B cell (primary cell): ENCODE measurements at regions not wholly inside any gene's neighbourhood (a gene's known extent, or its start where the extent isn't known, plus 50 kb on each side); places are given as distances from the start of the nearest gene placed in this dataset.

Experiments used
- EZH2 ChIP-seq: IDR thresholded peaks from 2 replicates; pipeline ENCODE4 v1.6.1; 2012; ENCODE audit warnings: borderline replicate concordance, low read depth, mild to moderate bottlenecking, moderate library complexity, low read length; ENCODE audit not compliant: insufficient read depth, poor library complexity, severe bottlenecking
- TF ChIP-seq, protein P1 (sequence below): fragments of 200-600 bp; IDR thresholded peaks from one replicate; pipeline ENCODE4 v1.8.0; 2022; ENCODE audit warnings: antibody characterized with exemption, mild to moderate bottlenecking

GRCh38 chr15:29204369-29204755, 65.3 kb downstream of the NSMCE3 start:
- TF ChIP-seq, protein P1, sequence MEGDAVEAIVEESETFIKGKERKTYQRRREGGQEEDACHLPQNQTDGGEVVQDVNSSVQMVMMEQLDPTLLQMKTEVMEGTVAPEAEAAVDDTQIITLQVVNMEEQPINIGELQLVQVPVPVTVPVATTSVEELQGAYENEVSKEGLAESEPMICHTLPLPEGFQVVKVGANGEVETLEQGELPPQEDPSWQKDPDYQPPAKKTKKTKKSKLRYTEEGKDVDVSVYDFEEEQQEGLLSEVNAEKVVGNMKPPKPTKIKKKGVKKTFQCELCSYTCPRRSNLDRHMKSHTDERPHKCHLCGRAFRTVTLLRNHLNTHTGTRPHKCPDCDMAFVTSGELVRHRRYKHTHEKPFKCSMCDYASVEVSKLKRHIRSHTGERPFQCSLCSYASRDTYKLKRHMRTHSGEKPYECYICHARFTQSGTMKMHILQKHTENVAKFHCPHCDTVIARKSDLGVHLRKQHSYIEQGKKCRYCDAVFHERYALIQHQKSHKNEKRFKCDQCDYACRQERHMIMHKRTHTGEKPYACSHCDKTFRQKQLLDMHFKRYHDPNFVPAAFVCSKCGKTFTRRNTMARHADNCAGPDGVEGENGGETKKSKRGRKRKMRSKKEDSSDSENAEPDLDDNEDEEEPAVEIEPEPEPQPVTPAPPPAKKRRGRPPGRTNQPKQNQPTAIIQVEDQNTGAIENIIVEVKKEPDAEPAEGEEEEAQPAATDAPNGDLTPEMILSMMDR, result no peak
- no peak for TF ChIP-seq EZH2
